Body of pancreas (tissue), 4 donors: ENCODE measurements at regions not wholly inside any gene's neighbourhood (a gene's known extent, or its start where the extent isn't known, plus 50 kb on each side); places are given as distances from the start of the nearest gene placed in this dataset.

ENCODE experiments used
- CTCF ChIP-seq, 7 experiments: fragments of 450-650 bp in 4 of 7; fragments of 200-600 bp in 3 of 7; sonication (generic) in 3 of 7; IDR thresholded peaks; one replicate each; pipeline ENCODE4 v1.5.1; 2016 to 2019; ENCODE audit warnings: antibody characterized with exemption in 7 of 7
- POLR2A ChIP-seq, 3 donors: fragments of 450-650 bp; IDR thresholded peaks; one replicate each; pipeline ENCODE4 v1.6.1; 2016; ENCODE audit warnings: antibody characterized with exemption in 3 of 3, mild to moderate bottlenecking in 2 of 3

GRCh38 chr20:58570204-58570859 is 55.1 kb upstream of the APCDD1L start:
- TF ChIP-seq CTCF (IDR thresholded peaks at IDR 0.05) (no peak), POLR2A (IDR thresholded peaks at IDR 0.05) (no peak)
